MCF 10A (cell line): ENCODE measurements at regions not wholly inside any gene's neighbourhood (a gene's known extent, or its start where the extent isn't known, plus 50 kb on each side); places are given as distances from the start of the nearest gene placed in this dataset.
"Not testable (repeated sequence)": the region's sequence is repeated elsewhere in the genome, so short reads cannot be mapped to it uniquely, and the experiment has no call there.

Experiments
- BruUV-seq: library from RNA; stranded (reverse); fragments of 400-500 nt; replicated peaks from 2 replicates; lab custom pipeline; 2021; lab: Mats Ljungman, UMichigan
- CTCF ChIA-PET: fragments of 300-600 bp; sonication (Branson Sonifier 250); formaldehyde crosslinking; extraction: SDS; loops from one replicate; lab custom pipeline; 2021; ENCODE audit warnings: antibody characterized with exemption, inconsistent platforms; lab: Yijun Ruan, JAX
- POLR2A ChIA-PET: fragments of 300-600, 350-650 bp; sonication (Branson Sonifier 250); formaldehyde crosslinking; extraction: SDS; loops from one replicate; lab custom pipeline; 2020; ENCODE audit warnings: antibody characterized with exemption, inconsistent platforms; lab: Yijun Ruan, JAX
- DNase-seq: peaks from one replicate; pipeline ENCODE4 v3.0.0-alpha.2; 2018; ENCODE audit not compliant: unreplicated experiment
- H3K27ac Mint-ChIP-seq: one replicate; pipeline ENCODE4 v1.8.0; 2022; ENCODE audit warnings: mild to moderate bottlenecking, low read depth, mixed read lengths; ENCODE audit not compliant: unreplicated experiment
- H3K27me3 Mint-ChIP-seq: one replicate; pipeline ENCODE4 v1.8.0; 2022; ENCODE audit warnings: mixed read lengths; ENCODE audit not compliant: insufficient read depth, unreplicated experiment
- H3K36me3 Mint-ChIP-seq: one replicate; pipeline ENCODE4 v1.8.0; 2022; ENCODE audit warnings: mild to moderate bottlenecking, moderate library complexity, mixed read lengths; ENCODE audit not compliant: insufficient read depth, unreplicated experiment
- H3K4me1 Mint-ChIP-seq: one replicate; pipeline ENCODE4 v1.8.0; 2022; ENCODE audit warnings: mixed read lengths; ENCODE audit not compliant: insufficient read depth, unreplicated experiment
- H3K4me3 Mint-ChIP-seq: one replicate; pipeline ENCODE4 v1.8.0; 2022; ENCODE audit warnings: mild to moderate bottlenecking, moderate library complexity, mixed read lengths; ENCODE audit not compliant: unreplicated experiment
- H3K9me3 Mint-ChIP-seq: one replicate; pipeline ENCODE4 v1.8.0; 2022; ENCODE audit warnings: mixed read lengths; ENCODE audit not compliant: unreplicated experiment
- intact Hi-C: fragments of 100-400 bp; cut with micrococcal nuclease; formaldehyde crosslinking; loops from 2 replicates; pipeline ENCODE4 v1.14.1; 2022
- TF ChIP-seq, protein P1 (sequence below): fragments of 200-600 bp; IDR thresholded peaks from one replicate; pipeline ENCODE4 v1.8.0; 2022; ENCODE audit warnings: antibody characterized with exemption, mild to moderate bottlenecking; ENCODE audit not compliant: unreplicated experiment

DNA sequence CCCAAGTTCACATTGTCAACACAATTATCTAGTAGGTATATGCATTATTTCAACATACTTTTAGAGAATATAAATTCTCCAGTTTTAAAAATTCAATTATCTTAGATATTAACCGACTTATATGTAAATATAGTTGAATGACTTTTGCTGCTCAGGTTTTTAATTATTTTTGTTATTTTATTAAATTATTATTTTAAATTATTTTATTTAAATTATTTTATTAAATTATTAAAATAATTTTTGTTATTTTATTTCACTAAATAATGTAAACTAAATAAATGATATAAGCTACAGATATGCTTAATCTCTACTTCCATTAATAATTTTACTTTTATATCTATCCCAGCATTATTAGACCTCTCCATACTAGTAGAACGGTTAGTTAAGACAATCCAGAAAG lies 544.3 kb upstream of the ARRDC3 start:
- intact Hi-C loops = loop anchor here (10.0 kb wide), 4 partner anchors 283 to 1987 kb away; no protein-coding TSS in a partner anchor
- Mint-ChIP-seq H3K9me3 (no peaks in the 10 kb centered on the region), H3K27ac (no peak overlapping the region), H3K4me3 (no peak overlapping the region), H3K4me1 (no peaks in the 10 kb centered on the region), H3K36me3 (no peaks in the 10 kb centered on the region), H3K27me3 (peaks cover 61% of the 10 kb centered on the region)
- TF ChIP-seq, protein P1, sequence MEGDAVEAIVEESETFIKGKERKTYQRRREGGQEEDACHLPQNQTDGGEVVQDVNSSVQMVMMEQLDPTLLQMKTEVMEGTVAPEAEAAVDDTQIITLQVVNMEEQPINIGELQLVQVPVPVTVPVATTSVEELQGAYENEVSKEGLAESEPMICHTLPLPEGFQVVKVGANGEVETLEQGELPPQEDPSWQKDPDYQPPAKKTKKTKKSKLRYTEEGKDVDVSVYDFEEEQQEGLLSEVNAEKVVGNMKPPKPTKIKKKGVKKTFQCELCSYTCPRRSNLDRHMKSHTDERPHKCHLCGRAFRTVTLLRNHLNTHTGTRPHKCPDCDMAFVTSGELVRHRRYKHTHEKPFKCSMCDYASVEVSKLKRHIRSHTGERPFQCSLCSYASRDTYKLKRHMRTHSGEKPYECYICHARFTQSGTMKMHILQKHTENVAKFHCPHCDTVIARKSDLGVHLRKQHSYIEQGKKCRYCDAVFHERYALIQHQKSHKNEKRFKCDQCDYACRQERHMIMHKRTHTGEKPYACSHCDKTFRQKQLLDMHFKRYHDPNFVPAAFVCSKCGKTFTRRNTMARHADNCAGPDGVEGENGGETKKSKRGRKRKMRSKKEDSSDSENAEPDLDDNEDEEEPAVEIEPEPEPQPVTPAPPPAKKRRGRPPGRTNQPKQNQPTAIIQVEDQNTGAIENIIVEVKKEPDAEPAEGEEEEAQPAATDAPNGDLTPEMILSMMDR = no peak
- ChIA-PET CTCF (interaction anchor here (0.6 to 0.7 kb wide), 2 partner anchors 35 to 381 kb away, joined by 3 read pairs; no protein-coding TSS in a partner anchor), POLR2A (no interaction called here)
- DNase-seq = no peak
- no TSS peak for BruUV-seq

DNA sequence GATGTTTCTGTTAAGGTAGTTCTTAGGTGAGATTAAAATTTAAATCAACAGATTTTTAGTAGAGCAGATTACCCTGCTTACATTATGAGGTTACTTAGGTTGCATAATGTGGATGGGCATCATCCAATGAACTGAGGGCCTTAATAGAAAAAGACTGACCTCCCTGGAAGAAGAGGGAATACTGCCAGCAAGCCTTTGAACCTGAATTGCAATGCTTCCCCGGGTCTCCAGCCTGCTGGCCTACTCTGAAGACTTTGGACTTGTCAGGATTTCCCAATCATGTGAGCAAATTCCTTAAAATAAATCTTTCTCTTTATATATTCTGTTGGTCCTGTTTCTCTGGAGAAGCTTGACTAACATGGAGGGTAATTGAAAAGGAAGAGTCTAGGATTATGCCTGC lies 542.1 kb upstream of the ARRDC3 start:
- ChIA-PET POLR2A (no interaction called here), CTCF (interaction anchor here (0.5 kb wide), 1 partner anchor 9 kb away, joined by 3 read pairs; no protein-coding TSS in a partner anchor)
- H3K4me3 Mint-ChIP-seq = no peak overlapping the region
- H3K27me3 Mint-ChIP-seq = peaks cover 47% of the 10 kb centered on the region
- no TSS peak for BruUV-seq
- no peak overlapping the region for H3K27ac Mint-ChIP-seq
- no peak for DNase-seq
- intact Hi-C loops = loop anchor here (10.0 kb wide), 4 partner anchors 280 to 1990 kb away; no protein-coding TSS in a partner anchor
- H3K4me1 Mint-ChIP-seq = no peaks in the 10 kb centered on the region
- H3K36me3 Mint-ChIP-seq = no peaks in the 10 kb centered on the region
- TF ChIP-seq, protein P1 = no peak
- no peaks in the 10 kb centered on the region for H3K9me3 Mint-ChIP-seq

DNA sequence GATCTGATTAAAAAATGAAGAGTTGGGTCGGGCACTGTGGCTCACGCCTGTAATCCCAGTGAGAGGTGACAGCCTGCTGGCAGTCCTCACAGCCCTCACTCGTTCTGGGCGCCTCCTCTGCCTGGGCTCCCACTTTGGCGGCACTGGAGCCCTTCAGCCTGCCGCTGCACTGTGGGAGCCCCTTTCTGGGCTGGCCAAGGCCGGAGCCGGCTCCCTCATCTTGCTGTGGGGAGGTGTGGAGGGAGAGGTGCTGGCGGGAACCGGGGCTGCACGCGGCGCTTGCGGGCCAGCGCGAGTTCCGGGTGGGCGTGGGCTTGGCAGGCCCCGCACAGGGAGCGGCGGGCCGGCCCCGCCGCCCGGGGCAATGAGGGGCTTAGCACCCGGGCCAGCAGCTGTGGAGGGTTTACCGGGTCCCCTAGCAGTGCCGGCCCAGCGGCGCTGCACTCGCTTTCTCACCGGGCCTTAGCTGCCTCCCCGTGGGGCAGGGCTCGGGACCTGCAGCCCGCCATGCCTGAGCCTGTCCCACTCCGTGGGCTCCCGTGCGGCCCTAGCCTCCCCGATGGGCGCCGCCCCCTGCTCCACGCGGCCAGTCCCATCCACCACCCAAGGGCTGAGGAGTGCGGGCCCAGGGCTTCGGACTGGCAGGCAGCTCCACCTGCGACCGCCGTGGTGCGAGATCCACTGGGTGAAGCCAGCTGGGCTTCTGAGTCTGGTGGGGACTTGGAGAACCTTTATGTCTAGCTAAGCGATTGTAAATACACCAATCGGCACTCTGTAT lies 534.1 kb upstream of the ARRDC3 start:
- intact Hi-C loops, BruUV-seq, H3K4me1 Mint-ChIP-seq, POLR2A ChIA-PET, H3K27me3 Mint-ChIP-seq, DNase-seq, H3K9me3 Mint-ChIP-seq, H3K27ac Mint-ChIP-seq, H3K4me3 Mint-ChIP-seq, H3K36me3 Mint-ChIP-seq: not testable (repeated sequence)
- CTCF ChIA-PET = interaction anchor here (0.6 kb wide), 1 partner anchor 391 kb away, joined by 5 read pairs; no protein-coding TSS in a partner anchor

DNA sequence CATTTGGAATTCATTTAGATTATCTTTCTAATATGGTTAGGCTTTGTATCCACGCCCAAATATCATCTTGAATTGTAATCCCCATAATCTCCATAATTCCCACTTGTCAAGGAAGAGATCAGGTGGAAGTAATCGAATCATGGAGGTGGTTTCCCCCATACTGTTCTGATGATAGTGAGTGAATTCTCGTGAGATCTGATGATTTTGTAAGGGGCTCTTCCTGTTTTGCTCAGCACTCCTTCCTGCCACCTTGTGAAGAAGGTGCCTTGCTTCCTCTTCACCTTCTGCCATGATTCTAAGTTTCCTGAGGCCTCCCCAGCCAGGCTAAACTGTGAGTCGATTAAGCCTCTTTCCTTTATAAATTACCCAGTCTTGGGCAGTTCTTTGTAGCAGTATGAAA lies 527.5 kb upstream of the ARRDC3 start:
- no peak for DNase-seq
- intact Hi-C loops = no loop called here
- Mint-ChIP-seq H3K4me3 (no peak overlapping the region), H3K4me1 (no peaks in the 10 kb centered on the region), H3K36me3 (no peaks in the 10 kb centered on the region), H3K27ac (no peak overlapping the region), H3K27me3 (peaks cover 18% of the 10 kb centered on the region), H3K9me3 (no peaks in the 10 kb centered on the region)
- TF ChIP-seq, protein P1 = no peak
- ChIA-PET POLR2A (no interaction called here), CTCF (no interaction called here)
- no TSS peak for BruUV-seq
